Pancreas (tissue), 10 donors: ENCODE measurements at regions not wholly inside any gene's neighbourhood (a gene's known extent, or its start where the extent isn't known, plus 50 kb on each side); places are given as distances from the start of the nearest gene placed in this dataset.
A peak's percentile ranks its signal among the peaks of the same experiment; 100 is the strongest.

ENCODE experiments used
- ATAC-seq, 4 donors: fragments of 200-7000 bp; cut with Tn5 transposase; one replicate each; pipeline versions ENCODE4 v1.8.0 to v1.9.1; 2020; ENCODE audit warnings: mild to moderate bottlenecking in 4 of 4, moderate library complexity in 4 of 4
- DNase-seq, 6 donors: peaks; one replicate each; pipeline ENCODE4 v3.0.0-alpha.2; 2020
- FAIRE-seq: peaks from 2 replicates; lab custom pipeline; 2012; peaks lifted over from hg19 to GRCh38; lab: Jason Lieb, UNC
- H3K27ac ChIP-seq, 4 donors: fragments of 200-600 bp; sonication (generic); 1 replicate in 3 of 4; 2 replicates in 1 of 4; pipeline versions ENCODE4 v1.5.0 to v1.8.0; 2020
- H3K27me3 ChIP-seq, 4 donors: fragments of 200-600 bp; one replicate each; pipeline ENCODE4 v1.8.0; 2021
- H3K36me3 ChIP-seq, 3 donors: fragments of 200-600 bp; sonication (generic) in 1 of 3; one replicate each; pipeline versions ENCODE4 v1.5.0 to v1.8.0; 2020 to 2021
- H3K4me1 ChIP-seq, 3 donors: fragments of 200-600 bp; one replicate each; pipeline ENCODE4 v1.8.0; 2021
- H3K4me3 ChIP-seq, 4 donors: fragments of 200-600 bp; sonication (generic) in 2 of 4; one replicate each; pipeline versions ENCODE4 v1.5.0 to v1.8.0; 2020 to 2021
- H3K9me3 ChIP-seq, 4 donors: fragments of 200-600 bp; one replicate each; pipeline ENCODE4 v1.8.0; 2021
- CTCF ChIP-seq, 4 donors: fragments of 200-600 bp; sonication (generic) in 3 of 4; IDR thresholded peaks; one replicate each; pipeline versions ENCODE4 v1.5.0 to v1.8.0; 2021; ENCODE audit warnings: antibody characterized with exemption in 4 of 4
- WGBS, 2 donors: extraction: QIAGEN DNeasy Blood & Tissue Kit; methylation state at CpG; one replicate each; pipeline ENCODE4 v1.1.7; 2013; 5-methylcytosine and 5-hydroxymethylcytosine counted together
- intact Hi-C, 3 donors: fragments of 100-400 bp; cut with DNase I; formaldehyde crosslinking; loops; one replicate each; pipeline versions ENCODE4 v1.11.1 to v1.14.2; 2022
- donor health status: healthy with polysubstance abuse.
- donor health status: DM: no; HTN: no; CAD: no; lungs with moderate emphysema.
- donor health status: DM: no; HTN: no; CAD: no.
- donor health status: control.
- donor health status: control.
- donor health status: Bipolar disorder and iron deficiency.
- donor health status: DM: yes; HTN: yes; CAD: no.
- donor health status: DM: no; HTN: no; CAD: no.
- donor health status: DM: no; HTN: no; CAD: no.
- donor health status: DM: yes; HTN: yes; CAD: no.

- no peak for DNase-seq
- no peak for ATAC-seq
- no peak for FAIRE-seq
These were observed 142.8 kb upstream of the PELI2 start for GRCh38 chr14:55975281-55975910.

GRCh38 chr14:55976219-55976618 is 142.0 kb upstream of the PELI2 start:
- peaks cover 0 to 3% (median 0%) of the 10 kb centered on the region in 3 donors for H3K4me1 ChIP-seq
- no peak overlapping the region for H3K4me3 ChIP-seq
- H3K27me3 ChIP-seq, result no peaks in the 10 kb centered on the region
- intact Hi-C loops, result no loop called here
- 18 to 27% methylated on average over 5 of the region's 5 CpGs for WGBS, 2 donors
- DNase-seq, result peak in 4 of 6 donors; percentile 25 to 51 (median 38)
- H3K9me3 ChIP-seq, result no peaks in the 10 kb centered on the region
- no peak for TF ChIP-seq CTCF (IDR thresholded peaks at IDR 0.05)
- H3K27ac ChIP-seq, result peak overlapping the region in 3 of 4 donors; percentile 44 to 68 (median 62)
- no peaks in the 10 kb centered on the region for H3K36me3 ChIP-seq
- FAIRE-seq, result no peak
- peak; percentile 86 to 90 (median 88) for ATAC-seq

More at GRCh38 chr14:55975281-55975910, 142.8 kb upstream of the PELI2 start:
- TF ChIP-seq CTCF (IDR thresholded peaks at IDR 0.05), result no peak
- WGBS, 2 donors, result 96 to 97% methylated on average over 5 of the region's 5 CpGs
- Histone ChIP-seq H3K27me3 (no peaks in the 10 kb centered on the region), H3K27ac (peak overlapping the region in 2 of 4 donors; percentile 62 to 68), H3K36me3 (no peaks in the 10 kb centered on the region), H3K4me1 (peaks cover 0 to 3% (median 0%) of the 10 kb centered on the region in 3 donors), H3K4me3 (no peak overlapping the region), H3K9me3 (no peaks in the 10 kb centered on the region)
- intact Hi-C loops, result no loop called here

GRCh38 chr14:55976655-55977054 is 141.6 kb upstream of the PELI2 start:
- TF ChIP-seq CTCF (IDR thresholded peaks at IDR 0.05), result no peak
- ATAC-seq (peak; percentile 73 to 83 (median 81)), FAIRE-seq (no peak), DNase-seq (peak in 3 of 6 donors; percentile 27 to 31 (median 29))
- H3K27me3 ChIP-seq, result no peaks in the 10 kb centered on the region
- intact Hi-C loops, result no loop called here
- H3K27ac ChIP-seq, result peak overlapping the region in 2 of 4 donors; percentile 62 to 68
- no peak overlapping the region for H3K4me3 ChIP-seq
- H3K4me1 ChIP-seq, result peaks cover 0 to 3% (median 0%) of the 10 kb centered on the region in 3 donors
- H3K36me3 ChIP-seq, result no peaks in the 10 kb centered on the region
- H3K9me3 ChIP-seq, result no peaks in the 10 kb centered on the region
- WGBS, 2 donors, result 6 to 7% methylated on average over 3 of the region's 3 CpGs

GRCh38 chr14:55977392-55978150 is 140.6 kb upstream of the PELI2 start:
- TF ChIP-seq CTCF (IDR thresholded peaks at IDR 0.05), result no peak
- H3K4me3 ChIP-seq, result no peak overlapping the region
- no peak for FAIRE-seq
- H3K4me1 ChIP-seq, result peaks cover 0 to 3% (median 0%) of the 10 kb centered on the region in 3 donors
- 75 to 80% methylated on average over 4 of the region's 4 CpGs for WGBS, 2 donors
- H3K27me3 ChIP-seq, result no peaks in the 10 kb centered on the region
- H3K27ac ChIP-seq, result peak overlapping the region in 2 of 4 donors; percentile 62 to 68
- DNase-seq, result no peak
- H3K36me3 ChIP-seq, result no peaks in the 10 kb centered on the region
- intact Hi-C loops, result no loop called here
- H3K9me3 ChIP-seq, result no peaks in the 10 kb centered on the region
- ATAC-seq, result no peak
